ENCODE measurements at regions not wholly inside any gene's neighbourhood (a gene's known extent, or its start where the extent isn't known, plus 50 kb on each side); places are given as distances from the start of the nearest gene placed in this dataset.

DNA sequence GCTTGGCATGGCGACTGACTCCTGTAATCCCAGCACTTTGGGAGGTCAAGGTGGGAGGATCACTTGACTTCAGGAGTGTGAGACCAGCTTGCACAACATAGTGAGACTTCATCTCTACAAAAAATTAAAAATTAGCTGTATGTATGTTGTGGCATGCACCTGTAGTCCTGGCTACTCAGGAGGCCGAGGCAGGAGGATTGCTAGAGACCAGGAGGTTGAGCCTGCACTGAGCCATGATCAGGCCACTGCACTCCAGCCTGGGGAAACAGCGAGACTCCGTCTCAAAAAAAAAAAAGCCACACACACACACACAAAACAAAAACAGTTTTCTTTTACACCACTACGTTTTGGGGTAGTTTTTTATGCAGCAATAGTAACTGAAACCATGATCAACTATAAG, 89.0 kb upstream of the DHX40 start:
- DNase-seq: no peak
- TF ChIP-seq, protein P1, sequence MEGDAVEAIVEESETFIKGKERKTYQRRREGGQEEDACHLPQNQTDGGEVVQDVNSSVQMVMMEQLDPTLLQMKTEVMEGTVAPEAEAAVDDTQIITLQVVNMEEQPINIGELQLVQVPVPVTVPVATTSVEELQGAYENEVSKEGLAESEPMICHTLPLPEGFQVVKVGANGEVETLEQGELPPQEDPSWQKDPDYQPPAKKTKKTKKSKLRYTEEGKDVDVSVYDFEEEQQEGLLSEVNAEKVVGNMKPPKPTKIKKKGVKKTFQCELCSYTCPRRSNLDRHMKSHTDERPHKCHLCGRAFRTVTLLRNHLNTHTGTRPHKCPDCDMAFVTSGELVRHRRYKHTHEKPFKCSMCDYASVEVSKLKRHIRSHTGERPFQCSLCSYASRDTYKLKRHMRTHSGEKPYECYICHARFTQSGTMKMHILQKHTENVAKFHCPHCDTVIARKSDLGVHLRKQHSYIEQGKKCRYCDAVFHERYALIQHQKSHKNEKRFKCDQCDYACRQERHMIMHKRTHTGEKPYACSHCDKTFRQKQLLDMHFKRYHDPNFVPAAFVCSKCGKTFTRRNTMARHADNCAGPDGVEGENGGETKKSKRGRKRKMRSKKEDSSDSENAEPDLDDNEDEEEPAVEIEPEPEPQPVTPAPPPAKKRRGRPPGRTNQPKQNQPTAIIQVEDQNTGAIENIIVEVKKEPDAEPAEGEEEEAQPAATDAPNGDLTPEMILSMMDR (IDR thresholded peaks at IDR 0.05): no peak
- ATAC-seq: no peak
- Histone ChIP-seq H3K36me3 (no peaks in the 10 kb centered on the region), H3K27me3 (ENCODE audit: low read depth) (no peaks in the 10 kb centered on the region), H3K27ac (no peak overlapping the region), H3K9me3 (no peaks in the 10 kb centered on the region), H3K4me1 (no peaks in the 10 kb centered on the region), H3K4me3 (no peak overlapping the region)
- intact Hi-C loops (cut with DNase I): no loop called here

DNA sequence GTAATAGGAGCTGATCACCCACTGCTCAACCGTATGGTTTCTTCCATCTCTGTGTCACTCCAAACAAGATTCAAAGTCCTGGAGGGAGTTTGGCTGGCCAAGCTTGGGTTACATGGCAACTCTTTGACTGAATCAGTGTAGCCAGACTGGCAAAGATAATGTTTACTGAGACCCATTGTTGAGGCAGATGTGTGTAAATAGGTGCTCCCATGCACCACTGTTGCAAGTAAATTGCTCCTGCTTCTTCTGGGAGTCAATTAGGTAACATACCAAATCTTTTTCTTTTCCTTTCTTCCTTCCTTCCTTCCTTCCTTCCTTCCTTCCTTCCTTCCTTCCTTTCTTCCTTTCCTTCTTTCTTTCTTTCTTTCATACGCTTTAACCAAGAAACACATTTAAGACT, 86.3 kb upstream of the DHX40 start:
- no peak overlapping the region for H3K4me3 ChIP-seq
- H3K27me3 ChIP-seq (ENCODE audit: low read depth): no peaks in the 10 kb centered on the region
- ATAC-seq (no peak), DNase-seq (no peak)
- intact Hi-C loops (cut with DNase I): no loop called here
- no peaks in the 10 kb centered on the region for H3K9me3 ChIP-seq
- no peaks in the 10 kb centered on the region for H3K4me1 ChIP-seq
- H3K36me3 ChIP-seq: no peaks in the 10 kb centered on the region
- TF ChIP-seq, protein P1 (IDR thresholded peaks at IDR 0.05): no peak
- H3K27ac ChIP-seq: no peak overlapping the region

DNA sequence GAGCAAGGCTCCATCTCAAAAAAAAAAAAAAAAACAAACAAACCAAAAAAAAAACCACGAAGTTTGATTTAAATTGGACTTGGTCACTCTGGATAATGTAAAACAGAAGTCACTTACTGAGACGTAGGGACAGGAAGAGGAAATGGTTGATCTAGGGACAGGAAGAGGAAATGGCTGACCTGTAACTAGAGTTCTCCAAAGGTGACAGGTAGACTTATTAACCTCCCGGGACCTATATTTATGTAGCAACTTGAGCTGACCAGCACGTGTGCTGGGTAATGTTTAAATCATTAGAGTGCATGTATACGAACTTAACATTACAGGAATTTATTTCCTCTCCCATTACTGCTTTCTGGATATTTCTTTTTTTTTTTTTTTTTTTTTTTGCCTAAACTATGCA, 81.5 kb upstream of the DHX40 start:
- Histone ChIP-seq H3K9me3 (no peaks in the 10 kb centered on the region), H3K4me1 (no peaks in the 10 kb centered on the region), H3K27ac (no peak overlapping the region), H3K27me3 (ENCODE audit: low read depth) (no peaks in the 10 kb centered on the region), H3K36me3 (no peaks in the 10 kb centered on the region), H3K4me3 (no peak overlapping the region)
- no peak for DNase-seq
- ATAC-seq: no peak
- TF ChIP-seq, protein P1 (IDR thresholded peaks at IDR 0.05): no peak
- intact Hi-C loops (cut with DNase I): no loop called here

DNA sequence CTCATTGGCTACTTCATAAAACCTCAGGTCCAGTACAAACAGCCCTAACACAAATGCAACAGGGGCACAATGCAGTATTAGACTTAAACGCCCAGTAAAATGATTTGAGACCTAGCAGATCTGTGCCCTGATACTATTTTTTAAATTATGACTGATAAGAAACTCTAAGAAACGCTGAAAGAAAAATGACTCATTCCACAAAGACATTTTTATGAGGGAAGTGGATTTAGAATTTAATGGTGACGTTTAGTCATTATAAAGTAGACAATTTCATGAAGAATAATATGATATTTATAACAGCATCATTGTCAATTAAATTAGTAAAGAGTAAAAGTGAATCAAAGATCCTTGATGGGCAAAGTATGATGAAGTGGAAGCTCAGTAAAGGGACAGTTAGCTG, 80.4 kb upstream of the DHX40 start:
- H3K9me3 ChIP-seq: no peaks in the 10 kb centered on the region
- intact Hi-C loops (cut with DNase I): no loop called here
- no peaks in the 10 kb centered on the region for H3K4me1 ChIP-seq
- no peaks in the 10 kb centered on the region for H3K36me3 ChIP-seq
- no peak overlapping the region for H3K4me3 ChIP-seq
- no peak overlapping the region for H3K27ac ChIP-seq
- TF ChIP-seq, protein P1 (IDR thresholded peaks at IDR 0.05): no peak
- ATAC-seq: no peak
- H3K27me3 ChIP-seq (ENCODE audit: low read depth): no peaks in the 10 kb centered on the region
- DNase-seq: no peak

DNA sequence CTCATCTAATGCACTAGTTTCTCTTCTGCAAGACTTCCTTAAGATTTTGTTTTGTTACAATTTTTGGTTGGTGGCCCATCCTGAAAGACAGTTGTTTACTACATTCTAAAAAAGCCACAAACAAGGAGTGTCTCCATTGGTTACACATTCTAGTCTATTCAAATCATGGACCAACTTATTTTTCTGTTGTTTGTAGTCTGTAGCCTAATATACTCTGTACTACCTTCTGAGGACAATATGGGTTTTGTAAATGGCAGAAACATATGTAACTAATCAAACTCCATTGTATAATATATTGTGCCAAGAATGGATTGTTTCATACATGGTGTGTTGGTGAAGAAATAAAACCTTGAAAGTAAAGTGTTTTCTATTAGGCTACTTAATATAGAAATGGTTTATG, 79.5 kb upstream of the DHX40 start:
- intact Hi-C loops (cut with DNase I): no loop called here
- ATAC-seq (no peak), DNase-seq (no peak)

More for the DNA sequence above, 79.5 kb upstream of the DHX40 start:
- H3K36me3 ChIP-seq: no peaks in the 10 kb centered on the region
- H3K27me3 ChIP-seq (ENCODE audit: low read depth): no peaks in the 10 kb centered on the region
- no peak overlapping the region for H3K27ac ChIP-seq
- no peaks in the 10 kb centered on the region for H3K9me3 ChIP-seq
- no peaks in the 10 kb centered on the region for H3K4me1 ChIP-seq
- H3K4me3 ChIP-seq: no peak overlapping the region
- TF ChIP-seq, protein P1 (IDR thresholded peaks at IDR 0.05): no peak

Data from lower lobe of right lung (tissue), 2 donors.